Activated gamma-delta T cell treated with anti-CD3 and anti-CD28 coated beads, Interleukin-2, amount 50 U/mL, for 16 hours (primary cell): ENCODE measurements at regions not wholly inside any gene's neighbourhood (a gene's known extent, or its start where the extent isn't known, plus 50 kb on each side); places are given as distances from the start of the nearest gene placed in this dataset.
"Not testable (repeated sequence)": the region's sequence is repeated elsewhere in the genome, so short reads cannot be mapped to it uniquely, and the experiment has no call there.

Experiments
- DNase-seq: peaks from one replicate; pipeline ENCODE4 v3.0.0-alpha.2; 2020; ENCODE audit warnings: low read depth

DNA sequence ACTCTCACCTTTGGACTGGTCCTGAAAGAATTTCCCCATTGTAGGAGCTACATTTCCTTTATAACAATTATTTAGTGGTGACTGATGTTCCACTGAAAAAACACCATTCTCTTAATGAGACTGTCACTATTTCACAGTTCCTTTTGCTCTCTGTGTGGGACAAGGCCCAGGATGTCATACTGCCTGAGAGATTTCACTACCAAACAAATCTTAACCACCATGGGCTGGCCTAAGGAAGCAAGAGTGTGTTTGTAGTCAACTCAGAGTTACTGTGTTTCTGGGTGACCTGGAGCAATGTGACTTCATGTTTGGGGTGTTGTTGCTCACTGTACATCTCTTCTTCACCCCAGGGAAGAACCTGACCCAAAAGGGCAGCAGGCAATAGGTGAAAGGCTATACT is 50.1 kb upstream of the ZNF608 start:
- no peak for DNase-seq

DNA sequence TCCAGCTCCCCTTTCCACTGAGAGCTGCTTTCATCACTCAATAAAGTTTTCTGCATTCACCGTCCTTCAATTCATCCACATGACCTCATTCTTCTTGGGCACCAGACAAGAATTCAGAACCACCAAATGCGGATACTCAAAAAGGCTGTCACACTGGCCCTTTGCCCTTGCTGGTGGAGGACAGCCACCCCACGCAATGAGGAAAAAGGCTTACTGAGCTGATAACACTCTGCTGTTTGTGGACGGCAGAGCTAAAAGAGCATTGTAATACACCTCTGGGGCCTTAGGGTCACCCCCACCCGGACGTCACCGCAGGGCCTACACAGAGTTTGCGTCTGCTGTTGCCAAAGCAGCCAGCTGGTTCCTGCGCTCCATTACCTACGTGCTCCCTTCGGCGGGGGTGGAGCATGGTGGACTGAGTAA is 51.2 kb upstream of the ZNF608 start:
- no peak for DNase-seq

DNA sequence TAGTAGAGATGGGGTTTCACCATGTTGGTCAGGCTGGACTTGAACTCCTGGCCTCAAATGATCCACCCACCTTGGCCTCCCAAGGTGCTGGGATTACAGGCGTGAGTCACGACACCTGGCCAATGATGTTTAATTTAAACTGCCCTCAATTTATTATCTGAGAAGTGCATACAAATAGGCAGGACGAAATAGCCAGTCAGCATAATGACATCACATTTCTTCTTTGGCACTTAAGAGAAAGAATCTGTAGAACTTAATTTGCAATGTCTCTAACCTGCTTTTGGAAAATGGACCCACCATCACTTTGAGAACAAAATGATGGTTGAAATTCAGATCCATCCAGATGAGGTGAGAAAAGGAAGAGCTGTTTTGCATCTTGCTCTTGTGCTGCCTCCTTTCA is 52.5 kb upstream of the ZNF608 start:
- DNase-seq: no peak

DNA sequence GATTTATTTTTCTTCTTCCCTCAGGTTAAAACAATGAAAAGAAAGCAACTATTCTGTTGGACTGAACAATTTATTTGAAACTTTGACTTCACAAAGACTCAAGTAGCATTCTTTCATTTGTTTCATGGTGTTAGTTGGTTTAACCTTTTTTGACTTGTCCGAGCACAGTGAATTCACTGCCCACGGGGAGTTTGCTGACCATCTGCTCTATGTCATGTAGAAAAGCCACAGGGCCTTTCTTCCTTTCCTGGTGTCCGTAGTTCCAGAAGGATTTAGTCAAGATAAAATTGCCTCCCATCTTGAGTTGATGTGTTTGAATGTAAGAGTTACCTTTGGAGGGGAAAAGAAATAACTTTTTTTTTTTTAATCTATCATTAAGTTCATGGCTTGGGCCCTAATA is 55.1 kb upstream of the ZNF608 start:
- DNase-seq: no peak

DNA sequence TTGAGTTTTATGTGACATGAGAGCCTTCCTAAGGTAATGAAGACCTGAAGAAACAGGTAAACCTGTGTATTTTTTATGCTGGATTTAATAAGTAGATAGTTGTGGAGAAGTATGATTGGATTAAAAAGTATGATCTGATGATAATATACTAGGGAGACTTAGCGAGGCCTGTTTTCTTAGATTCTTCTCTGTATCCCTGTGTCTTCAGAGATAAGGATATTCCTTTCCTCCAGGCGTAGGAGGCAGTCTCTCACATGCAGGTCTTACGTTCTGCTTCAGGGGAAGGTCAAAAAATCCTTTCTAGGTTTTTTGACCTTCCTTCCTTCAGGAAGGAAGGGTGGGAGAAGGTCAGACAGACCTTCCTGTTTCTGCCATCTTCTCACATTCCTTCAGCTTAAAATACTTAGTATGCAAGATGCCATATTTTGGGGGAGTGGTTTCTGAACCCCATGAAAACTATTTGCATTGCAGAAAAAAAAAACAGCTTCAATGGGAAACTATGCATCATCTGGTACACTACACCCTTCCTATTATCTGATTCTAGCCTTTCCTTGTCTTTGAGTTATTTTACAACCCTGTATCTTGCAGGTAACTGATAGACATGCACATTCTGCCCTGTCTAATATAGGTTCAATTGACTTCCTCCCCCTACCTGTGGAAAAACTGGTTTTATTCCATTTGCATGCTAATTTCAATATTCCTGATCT is 57.3 kb upstream of the ZNF608 start:
- DNase-seq: no peak

DNA sequence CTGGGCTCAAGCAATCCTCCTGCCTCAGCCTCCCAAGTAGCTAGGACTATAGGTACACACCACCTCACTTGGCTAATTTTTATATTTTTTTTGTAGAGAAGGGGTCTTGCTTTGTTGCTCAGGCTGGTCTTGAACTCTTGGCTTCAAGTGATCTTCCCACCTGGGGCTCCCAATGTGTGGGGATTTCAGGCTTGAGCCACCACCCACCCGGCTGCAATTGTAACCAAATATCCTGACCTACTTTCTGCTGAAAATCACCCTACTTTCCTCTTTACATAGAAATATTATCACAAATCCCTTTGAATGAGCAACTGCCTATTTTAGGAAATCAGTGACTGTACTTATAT is 59.6 kb upstream of the ZNF608 start:
- no peak for DNase-seq

DNA sequence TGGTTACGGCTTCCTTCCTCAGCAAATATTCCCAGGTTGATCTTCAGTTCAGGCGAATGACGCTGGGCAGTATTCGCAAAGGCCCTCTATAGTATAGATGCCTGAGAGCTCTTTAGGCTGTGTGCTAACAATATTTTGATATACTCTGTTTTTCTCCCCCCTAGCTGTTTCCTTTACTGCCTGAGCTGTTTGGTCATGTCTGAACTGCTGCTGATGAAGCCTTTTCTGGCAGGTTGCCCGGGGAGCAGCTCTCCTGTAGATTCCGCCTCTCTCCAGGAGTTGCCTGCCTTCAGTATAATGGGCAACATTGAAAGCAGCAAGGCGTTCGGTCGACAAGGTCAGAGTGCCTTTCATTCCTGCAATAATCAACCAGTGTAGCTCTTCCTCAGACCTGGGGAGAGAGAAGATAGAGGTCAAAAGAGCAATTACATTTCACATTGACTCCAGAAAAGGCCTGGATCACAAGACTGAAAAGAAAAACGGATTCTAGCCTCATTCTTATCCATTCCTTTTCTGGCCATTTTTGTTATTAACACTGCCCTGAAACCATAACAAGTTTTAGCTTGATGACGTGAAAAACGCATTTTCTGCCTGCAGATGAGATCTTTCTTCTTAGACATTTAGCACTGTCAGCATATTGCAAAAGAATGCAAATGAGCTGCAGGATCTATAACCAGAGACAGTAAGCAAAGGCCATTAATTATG is 60.1 kb upstream of the ZNF608 start:
- no peak for DNase-seq

DNA sequence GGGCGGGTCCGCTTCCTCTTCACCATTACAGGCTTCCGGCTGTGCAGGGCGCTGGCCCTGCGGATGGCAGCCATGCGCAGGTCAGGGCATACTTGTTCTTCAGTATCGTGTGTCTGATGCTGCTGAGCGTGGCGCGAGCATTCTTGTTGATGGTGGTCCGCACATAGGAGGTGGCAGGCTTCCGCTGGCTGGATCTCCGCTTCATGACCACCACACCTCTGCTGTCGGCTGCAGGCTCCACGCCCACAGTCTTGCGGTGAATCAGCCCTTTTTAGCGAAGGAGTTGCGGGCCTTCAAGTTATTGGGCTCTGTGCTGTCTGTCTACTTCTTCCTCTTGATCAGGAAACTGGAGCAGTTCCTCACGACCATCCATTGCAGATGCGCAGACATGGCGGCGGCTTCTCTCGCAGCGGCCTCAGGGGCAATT is 62.4 kb upstream of the ZNF608 start:
- DNase-seq: no peak

DNA sequence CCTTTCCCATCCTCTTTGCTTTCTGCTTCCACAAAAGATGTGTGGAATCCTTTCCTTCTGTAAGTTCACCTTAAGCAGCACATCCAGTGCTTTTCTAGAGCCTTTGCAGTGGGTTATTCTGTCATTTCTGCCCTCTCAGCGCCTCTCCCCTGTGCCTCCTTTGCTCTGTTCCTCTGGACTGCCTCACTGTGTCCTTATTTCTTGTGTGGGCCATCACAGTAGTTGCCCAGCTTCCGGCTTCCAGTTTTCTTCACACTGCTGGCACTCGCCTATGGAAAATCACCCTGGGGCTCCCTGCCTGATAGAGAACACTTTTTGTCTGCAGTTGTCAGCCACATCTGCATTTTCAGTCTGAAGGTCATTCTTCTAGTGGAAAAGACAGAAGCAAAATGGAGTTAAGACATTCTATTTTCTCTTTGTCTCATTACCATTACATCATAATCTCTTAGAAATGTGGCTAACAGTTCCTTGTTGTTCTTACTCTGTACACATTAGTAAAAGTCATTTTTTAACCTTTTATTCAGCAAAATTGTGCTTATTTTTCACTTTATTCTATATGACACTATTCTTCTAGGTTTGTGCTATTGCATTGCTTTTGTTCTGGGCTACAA is 64.1 kb upstream of the ZNF608 start:
- DNase-seq: no peak

DNA sequence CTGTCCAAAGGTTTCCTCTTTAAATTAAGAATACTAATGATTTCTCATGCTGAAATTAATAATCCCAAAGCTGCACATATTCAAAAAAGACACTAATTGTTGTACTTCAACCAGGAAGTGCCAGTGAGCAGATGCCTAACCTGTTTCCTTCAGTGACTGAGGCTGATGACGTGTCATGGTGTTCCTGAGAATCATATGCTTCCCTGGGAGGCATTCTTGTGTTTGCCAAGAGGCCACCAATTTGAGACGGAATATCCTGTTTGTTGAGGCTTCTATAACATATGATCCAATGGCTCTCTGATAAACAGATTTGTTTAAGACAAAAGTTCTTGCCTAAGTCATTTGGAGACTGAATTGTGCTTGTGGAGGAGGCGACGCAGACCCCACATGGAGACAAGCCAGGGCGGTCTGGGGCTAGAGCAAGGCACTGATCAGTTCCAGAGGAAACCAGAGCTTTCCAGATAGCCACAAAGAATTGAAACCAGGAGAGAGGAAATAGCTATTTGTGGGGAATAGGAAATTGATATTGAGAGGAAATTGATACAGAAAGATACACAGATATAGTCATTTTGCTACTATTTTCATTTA is 66.4 kb upstream of the ZNF608 start:
- no peak for DNase-seq

DNA sequence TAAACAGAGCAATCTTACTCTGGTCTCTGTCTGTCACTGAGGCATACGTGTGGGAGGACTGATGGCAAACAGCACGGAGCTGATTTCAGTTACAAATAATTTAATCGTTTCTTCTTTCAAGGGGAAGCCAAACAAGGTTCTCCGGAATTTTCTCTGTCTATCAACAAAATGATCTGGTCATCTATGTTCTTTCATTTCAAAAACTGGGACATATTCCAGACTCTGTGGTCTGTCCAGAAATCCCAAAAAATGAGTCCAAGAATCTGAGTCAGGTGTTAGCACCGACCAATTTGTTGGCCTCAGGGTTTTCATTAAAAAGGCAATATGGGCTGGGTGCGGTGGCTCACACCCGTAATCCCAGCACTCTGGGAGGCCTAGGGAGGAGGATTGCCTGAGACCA is 69.9 kb upstream of the ZNF608 start:
- DNase-seq: no peak

DNA sequence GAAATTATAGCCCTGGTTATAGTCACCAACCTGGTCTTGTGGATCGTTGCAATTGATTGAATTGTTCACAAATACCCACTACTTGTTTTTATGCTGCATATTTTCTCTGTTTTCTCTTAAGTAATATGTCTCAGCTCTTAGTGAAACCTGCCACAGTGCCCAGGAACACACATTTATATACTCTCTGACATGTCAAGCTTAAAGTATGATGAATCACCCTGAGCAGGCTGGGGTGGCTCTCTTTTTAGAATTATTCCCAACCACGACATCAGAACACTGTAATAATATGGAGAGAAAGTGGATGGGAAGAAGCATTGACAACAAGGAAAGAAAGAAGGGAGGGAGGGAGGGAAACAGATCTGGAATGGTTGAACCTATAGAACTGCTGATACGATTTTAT is 72.8 kb upstream of the ZNF608 start:
- no peak for DNase-seq

DNA sequence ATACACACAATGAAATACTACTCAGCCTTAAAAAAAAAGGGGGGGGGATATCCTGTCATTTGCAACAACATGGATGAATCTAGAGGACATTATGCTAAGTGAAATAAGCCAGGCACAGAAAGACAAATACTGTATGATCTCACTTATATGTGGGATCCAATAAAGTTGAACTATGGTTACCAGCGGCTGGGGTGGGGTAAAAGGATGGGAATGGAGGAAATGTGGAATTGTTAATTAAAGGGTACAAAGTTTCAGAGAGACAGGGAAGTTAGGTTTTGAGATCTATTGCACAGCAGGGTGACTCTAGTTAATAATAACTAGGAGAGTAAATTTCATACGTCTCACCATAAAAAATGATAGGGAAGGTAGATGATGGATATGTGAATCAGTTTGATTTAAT is 76.2 kb upstream of the ZNF608 start:
- DNase-seq: no peak

DNA sequence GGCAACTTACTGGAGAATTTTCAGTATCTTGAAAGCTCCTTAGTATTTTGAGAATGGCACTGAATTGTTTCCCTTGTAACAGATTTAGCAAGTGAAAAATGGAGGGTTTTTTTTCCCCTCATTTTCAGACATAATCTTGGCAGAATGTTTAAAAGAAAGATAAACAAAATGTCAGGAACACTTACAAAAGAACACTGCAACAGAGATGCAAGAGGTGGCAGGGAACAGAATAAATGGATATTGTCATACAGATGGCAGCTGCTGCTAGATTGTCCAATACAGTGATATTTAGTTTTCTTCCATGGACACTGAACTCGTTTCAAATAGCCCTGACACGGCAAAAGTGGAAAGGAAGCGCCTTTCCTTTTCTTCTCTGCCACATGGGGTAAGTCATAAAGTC is 76.9 kb upstream of the ZNF608 start:
- no peak for DNase-seq

DNA sequence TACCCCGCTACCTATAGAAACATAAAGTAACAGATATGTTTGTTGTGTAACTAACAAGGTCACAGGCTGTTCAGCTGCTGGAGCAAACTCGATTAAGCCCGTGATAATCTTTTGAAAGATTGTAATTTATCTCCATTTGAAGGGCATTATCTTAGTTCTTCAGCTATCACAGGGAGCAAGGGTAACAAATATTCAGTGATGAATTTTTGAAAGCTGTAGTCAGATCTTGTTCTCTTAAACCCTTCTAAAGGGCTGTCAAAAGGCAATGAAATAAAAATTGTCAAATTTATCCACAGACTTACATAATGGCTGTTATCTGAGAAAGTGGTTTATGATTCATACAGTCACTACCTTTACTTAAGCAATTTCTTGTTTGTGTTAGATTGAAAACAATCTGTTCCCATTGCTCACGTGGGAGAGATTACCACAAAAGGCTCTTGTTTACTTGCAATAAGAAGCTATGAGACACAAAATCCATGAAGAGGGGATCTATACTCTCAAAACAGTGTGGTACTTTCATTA is 78.3 kb upstream of the ZNF608 start:
- DNase-seq: no peak

DNA sequence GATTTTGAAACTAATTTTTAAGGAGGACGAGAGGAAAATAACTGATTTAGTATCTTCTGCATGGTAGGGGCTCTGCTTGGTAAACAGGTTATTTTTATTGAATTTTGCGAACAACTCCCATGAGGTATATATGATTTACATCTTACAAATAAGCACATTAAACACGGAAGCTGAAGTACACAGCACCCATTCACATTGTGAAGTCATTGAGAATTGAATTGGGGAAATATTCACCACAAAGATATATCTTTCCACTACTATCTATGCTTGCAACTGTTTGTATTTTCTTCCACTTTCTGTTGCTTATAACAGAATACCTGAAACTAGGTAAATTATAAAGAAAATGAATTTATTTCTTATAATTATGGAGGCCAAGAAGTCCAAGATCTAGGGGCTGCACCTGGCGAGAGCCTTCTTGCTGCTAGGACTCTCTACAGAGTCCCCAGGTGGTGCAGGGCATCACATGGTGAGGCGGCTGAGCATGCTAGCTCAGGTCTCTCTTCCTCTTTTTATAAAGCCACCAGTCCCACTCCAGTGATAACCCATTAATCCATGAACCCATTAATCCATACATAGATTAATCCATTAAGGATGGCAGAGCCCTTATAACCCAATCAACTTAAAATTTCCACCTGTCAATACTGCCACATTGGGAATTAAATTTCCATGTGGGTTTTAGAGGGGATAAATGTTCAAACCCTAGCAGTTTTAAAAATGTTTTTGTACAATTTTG is 79.0 kb upstream of the ZNF608 start:
- no peak for DNase-seq

DNA sequence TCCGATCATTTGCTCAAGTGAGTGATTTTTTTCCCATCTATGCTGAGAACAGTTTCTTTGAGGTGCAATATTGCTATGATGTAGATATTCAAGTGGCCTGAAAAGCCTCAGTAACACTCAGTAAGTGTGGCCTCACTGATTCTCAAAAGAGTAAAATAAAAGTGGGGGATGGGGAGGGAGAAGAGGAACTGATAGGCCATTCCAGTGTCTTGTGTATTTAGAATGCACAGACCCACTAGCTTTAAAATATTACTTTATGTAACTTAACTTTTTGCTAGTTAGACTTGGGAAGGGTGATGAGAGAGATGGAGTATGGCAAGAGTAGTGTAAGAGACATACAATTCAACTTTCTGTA is 79.5 kb upstream of the ZNF608 start:
- DNase-seq: no peak

DNA sequence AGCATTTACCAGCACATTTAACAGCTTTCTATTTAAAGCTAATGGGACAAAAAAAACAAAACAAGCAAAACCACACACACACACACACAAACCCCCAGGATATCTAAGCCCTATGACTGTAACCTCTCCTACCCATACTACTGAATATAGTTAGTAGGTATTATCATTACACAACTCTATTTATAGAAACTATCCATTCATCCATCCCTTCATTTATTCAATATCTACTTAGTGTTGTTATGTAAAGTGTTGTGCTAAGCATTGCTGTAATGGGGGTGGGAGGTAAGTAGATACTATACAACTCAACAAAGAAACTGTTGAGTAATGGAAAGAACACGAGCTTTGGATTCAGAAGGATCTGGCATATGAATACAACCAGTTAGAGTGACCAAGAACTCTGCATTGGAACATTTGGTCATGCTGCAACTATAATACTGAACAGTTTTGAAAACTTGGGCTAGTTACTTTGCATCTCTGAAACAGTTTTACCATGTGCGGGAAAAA is 82.3 kb upstream of the ZNF608 start:
- DNase-seq: no peak

DNA sequence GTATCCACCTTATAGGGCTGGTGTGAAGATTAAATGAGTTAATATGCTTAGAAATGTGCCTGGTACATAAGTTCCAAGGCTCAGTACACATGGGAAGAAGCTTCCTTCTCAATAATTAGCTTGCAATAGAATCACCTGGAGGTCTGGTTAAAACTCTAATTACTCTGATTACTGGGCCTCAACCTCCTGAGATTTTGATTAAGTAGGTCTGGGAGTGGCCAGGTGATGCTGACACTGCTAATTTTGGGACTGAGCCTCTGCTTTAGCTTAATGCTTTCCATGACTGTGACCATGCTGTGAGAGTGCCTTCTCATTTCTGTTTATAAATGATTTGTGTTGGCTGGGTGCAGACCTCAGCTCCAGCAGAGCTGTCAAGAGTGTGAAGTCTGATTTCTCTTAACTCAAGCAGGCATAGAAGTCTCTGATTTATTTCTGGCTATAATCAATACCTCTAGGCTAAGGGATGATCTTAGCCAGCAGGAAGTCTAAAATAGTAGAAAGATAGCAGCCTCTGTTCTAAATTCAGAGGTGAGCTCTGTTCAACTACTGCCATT is 85.3 kb upstream of the ZNF608 start:
- no peak for DNase-seq

DNA sequence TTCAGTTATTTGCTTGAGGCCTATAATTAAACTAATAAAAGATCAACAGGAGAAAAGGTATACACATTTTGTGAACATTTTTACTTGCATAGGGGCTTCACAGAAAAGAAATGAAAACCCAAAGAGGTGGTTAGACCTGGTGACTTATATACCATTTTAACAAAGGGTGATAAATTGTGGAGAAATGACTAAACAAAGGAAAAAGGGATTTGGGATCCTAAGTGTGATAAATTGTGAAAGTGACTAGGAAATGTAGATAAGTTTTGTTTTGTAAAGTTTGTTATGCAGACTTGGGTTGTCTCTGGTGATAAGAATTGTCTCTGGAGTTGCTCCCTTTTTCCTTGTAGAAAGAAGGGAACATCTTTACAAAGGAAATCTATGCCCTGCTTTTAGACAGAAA is 86.1 kb upstream of the ZNF608 start:
- DNase-seq: no peak

DNA sequence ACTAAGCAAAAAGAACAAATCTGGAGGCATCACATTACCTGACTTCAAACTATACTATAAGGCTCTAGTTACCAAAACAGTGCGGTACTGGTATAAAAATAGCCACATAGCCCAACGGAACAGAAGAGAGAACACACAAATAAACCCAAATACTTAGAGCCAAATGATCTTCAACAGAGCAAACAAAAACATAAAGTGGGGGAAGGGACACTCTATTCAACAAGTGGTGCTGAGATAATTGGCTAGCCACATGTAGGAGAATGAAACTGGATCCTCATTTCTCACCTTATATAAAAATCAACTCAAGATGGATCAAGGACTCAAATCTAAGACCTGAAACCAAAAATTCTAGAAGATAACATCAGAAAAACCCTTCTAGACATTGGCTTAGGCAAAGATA is 89.9 kb upstream of the ZNF608 start:
- DNase-seq: not testable (repeated sequence)
